Naive thymus-derived CD8-positive, alpha-beta T cell (primary cell): ENCODE measurements at regions not wholly inside any gene's neighbourhood (a gene's known extent, or its start where the extent isn't known, plus 50 kb on each side); places are given as distances from the start of the nearest gene placed in this dataset.
A peak's percentile ranks its signal among the peaks of the same experiment; 100 is the strongest.

ENCODE experiments used
- ATAC-seq, 2 donors: fragments of 150-1000 bp; cut with Tn5 transposase in 1 of 2; sonication (Bioruptor Pico), chemical (Tn5 transposase) in 1 of 2; 1 replicate in 1 of 2; 2 replicates in 1 of 2; pipeline ENCODE4 v1.10.0; 2021; ENCODE audit warnings: mild to moderate bottlenecking in 2 of 2, moderate library complexity in 2 of 2
- POLR2A ChIA-PET: fragments of 350-600 bp; sonication (Branson Sonifier 250); formaldehyde crosslinking; loops from one replicate; lab custom pipeline; 2021; ENCODE audit warnings: antibody characterized with exemption; lab: Charles Lee
- DNase-seq, 10 donors: peaks; one replicate each; pipeline versions ENCODE4 v3.0.0 to v3.0.0-alpha.2; 2020 to 2022
- H3K27ac Mint-ChIP-seq, 10 donors: one replicate each; pipeline ENCODE4 v1.8.0; 2020 to 2022; ENCODE audit warnings: mild to moderate bottlenecking in 10 of 10, mixed read lengths in 10 of 10, moderate library complexity in 4 of 10, inconsistent platforms in 1 of 10
- H3K27me3 Mint-ChIP-seq, 5 donors: one replicate each; pipeline ENCODE4 v1.8.0; 2021 to 2022; ENCODE audit warnings: mixed read lengths in 5 of 5
- H3K36me3 Mint-ChIP-seq, 3 donors: one replicate each; pipeline ENCODE4 v1.8.0; 2020 to 2022; ENCODE audit warnings: mixed read lengths in 3 of 3, mild to moderate bottlenecking in 2 of 3, inconsistent platforms in 1 of 3
- H3K4me1 Mint-ChIP-seq, 4 donors: one replicate each; pipeline ENCODE4 v1.8.0; 2021 to 2022; ENCODE audit warnings: mixed read lengths in 4 of 4
- H3K4me3 Mint-ChIP-seq, 10 donors: one replicate each; pipeline ENCODE4 v1.8.0; 2020 to 2022; ENCODE audit warnings: mild to moderate bottlenecking in 10 of 10, mixed read lengths in 10 of 10, moderate library complexity in 6 of 10, inconsistent platforms in 1 of 10
- H3K9me3 Mint-ChIP-seq, 9 donors: one replicate each; pipeline ENCODE4 v1.8.0; 2020 to 2022; ENCODE audit warnings: mixed read lengths in 9 of 9, mild to moderate bottlenecking in 3 of 9, inconsistent platforms in 1 of 9, moderate library complexity in 1 of 9

GRCh38 chr14:73787486-73788316, 63.9 kb upstream of the PTGR2 start:
- Mint-ChIP-seq H3K27me3 (no peaks in the 10 kb centered on the region), H3K27ac (peak overlapping the region; percentile 93 to 99 (median 99)), H3K36me3 (peaks cover 0 to 2% (median 0%) of the 10 kb centered on the region in 3 donors), H3K4me1 (peaks cover 34 to 60% (median 56%) of the 10 kb centered on the region in 4 donors), H3K4me3 (peak overlapping the region; percentile 91 to 99 (median 96)), H3K9me3 (no peaks in the 10 kb centered on the region)
- POLR2A ChIA-PET, result interaction anchor here (0.7 to 10.6 kb wide), 12 partner anchors 10 to 729 kb away, joined by 3 to 387 read pairs (median 4); partner anchors contain the start of genes PTGR2 and RBM25
- ATAC-seq (peak in 1 of 2 donors; percentile 3), DNase-seq (peak in 1 of 10 donors; percentile 29)

- no peaks in the 10 kb centered on the region for H3K9me3 Mint-ChIP-seq
- POLR2A ChIA-PET, result interaction anchor here (0.6 to 10.6 kb wide), 25 partner anchors 9 to 898 kb away, joined by 3 to 387 read pairs (median 4); partner anchors contain the start of genes PNMA1, PTGR2 and RIOX1
- no peaks in the 10 kb centered on the region for H3K27me3 Mint-ChIP-seq
Observed at GRCh38 chr14:73786636-73787485, 64.8 kb upstream of the PTGR2 start.

DNA sequence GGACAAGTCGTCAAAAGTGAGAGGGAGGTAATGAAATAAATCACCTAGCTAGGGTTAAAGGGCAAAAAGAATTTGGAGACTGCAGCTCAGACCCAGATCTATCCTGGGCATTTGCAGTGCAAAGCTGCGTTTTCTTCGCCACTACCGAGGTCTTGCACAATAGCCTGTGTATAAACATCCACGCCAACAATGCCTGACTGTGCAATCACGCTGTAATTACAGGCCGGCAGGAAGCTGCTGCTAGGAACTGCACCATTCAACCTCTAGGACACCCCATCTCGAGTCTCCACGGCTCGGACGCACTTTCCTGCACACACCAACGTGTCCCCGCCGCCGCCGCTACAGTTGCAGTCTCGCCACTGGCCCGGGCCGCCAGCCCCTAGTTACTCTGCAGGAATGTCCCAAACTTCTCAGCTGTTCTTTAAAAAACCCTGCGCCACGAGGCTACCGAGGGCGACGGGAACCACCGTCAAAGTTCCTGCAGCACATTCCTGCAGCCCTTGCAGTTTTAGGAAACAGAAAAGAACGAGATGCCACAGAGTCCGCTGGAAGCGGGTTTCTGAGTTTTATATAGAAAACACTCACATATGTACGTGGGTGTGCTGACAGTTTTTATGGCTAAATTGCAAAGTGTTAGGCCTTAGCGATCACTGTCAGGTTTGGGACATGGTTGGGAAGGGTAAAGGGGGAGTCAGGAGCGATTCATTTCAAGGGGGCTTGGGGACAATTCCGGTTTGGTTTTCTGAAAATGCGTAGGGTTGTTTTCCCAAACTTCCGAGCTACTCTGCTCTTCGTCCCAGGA, 65.6 kb upstream of the PTGR2 start:
- Mint-ChIP-seq H3K27me3 (no peaks in the 10 kb centered on the region), H3K4me3 (peak overlapping the region; percentile 94 to 98 (median 95)), H3K4me1 (peaks cover 34 to 69% (median 63%) of the 10 kb centered on the region in 4 donors), H3K27ac (peak overlapping the region; percentile 79 to 99 (median 96)), H3K9me3 (no peaks in the 10 kb centered on the region), H3K36me3 (peaks cover 0 to 7% (median 0%) of the 10 kb centered on the region in 3 donors)
- peak; percentile 37 to 80 (median 56) for DNase-seq
- POLR2A ChIA-PET, result interaction anchor here (0.7 to 10.6 kb wide), 20 partner anchors 9 to 295 kb away, joined by 3 to 387 read pairs (median 6); partner anchors contain the start of genes PNMA1, PTGR2 and RIOX1
- ATAC-seq, result peak; percentile 55 to 66

More at GRCh38 chr14:73786636-73787485, 64.8 kb upstream of the PTGR2 start:
- DNase-seq, result peak; percentile 36 to 82 (median 58)
- Mint-ChIP-seq H3K36me3 (peaks cover 0 to 4% (median 0%) of the 10 kb centered on the region in 3 donors), H3K4me3 (peak overlapping the region; percentile 94 to 99 (median 96)), H3K27ac (peak overlapping the region; percentile 93 to 99 (median 99)), H3K4me1 (peaks cover 34 to 65% (median 61%) of the 10 kb centered on the region in 4 donors)
- ATAC-seq, result peak; percentile 63 to 67

- POLR2A ChIA-PET, result interaction anchor here (0.6 to 10.6 kb wide), 16 partner anchors 9 to 294 kb away, joined by 3 to 387 read pairs (median 12); partner anchors contain the start of genes PNMA1, PTGR2 and RIOX1
- H3K4me1 Mint-ChIP-seq, result peaks cover 39 to 75% (median 70%) of the 10 kb centered on the region in 4 donors
- ATAC-seq (no peak), DNase-seq (no peak)
- H3K27me3 Mint-ChIP-seq, result no peaks in the 10 kb centered on the region
- H3K27ac Mint-ChIP-seq, result peak overlapping the region; percentile 79 to 99 (median 96)
- H3K36me3 Mint-ChIP-seq, result peaks cover 0 to 10% (median 0%) of the 10 kb centered on the region in 3 donors
- peak overlapping the region; percentile 94 to 98 (median 95) for H3K4me3 Mint-ChIP-seq
- H3K9me3 Mint-ChIP-seq, result no peaks in the 10 kb centered on the region
Observed at GRCh38 chr14:73785336-73785833, 66.2 kb upstream of the PTGR2 start.

GRCh38 chr14:73784988-73785313, 66.7 kb upstream of the PTGR2 start:
- DNase-seq, result no peak
- POLR2A ChIA-PET, result interaction anchor here (0.6 to 10.6 kb wide), 10 partner anchors 10 to 294 kb away, joined by 3 to 387 read pairs (median 12); partner anchors contain the start of genes PTGR2 and RIOX1
- Mint-ChIP-seq H3K36me3 (peaks cover 0 to 11% (median 0%) of the 10 kb centered on the region in 3 donors), H3K4me1 (peaks cover 42 to 76% (median 74%) of the 10 kb centered on the region in 4 donors), H3K27me3 (no peaks in the 10 kb centered on the region), H3K27ac (peak overlapping the region; percentile 79 to 99 (median 96)), H3K9me3 (no peaks in the 10 kb centered on the region), H3K4me3 (peak overlapping the region; percentile 94 to 98 (median 95))
- no peak for ATAC-seq

DNA sequence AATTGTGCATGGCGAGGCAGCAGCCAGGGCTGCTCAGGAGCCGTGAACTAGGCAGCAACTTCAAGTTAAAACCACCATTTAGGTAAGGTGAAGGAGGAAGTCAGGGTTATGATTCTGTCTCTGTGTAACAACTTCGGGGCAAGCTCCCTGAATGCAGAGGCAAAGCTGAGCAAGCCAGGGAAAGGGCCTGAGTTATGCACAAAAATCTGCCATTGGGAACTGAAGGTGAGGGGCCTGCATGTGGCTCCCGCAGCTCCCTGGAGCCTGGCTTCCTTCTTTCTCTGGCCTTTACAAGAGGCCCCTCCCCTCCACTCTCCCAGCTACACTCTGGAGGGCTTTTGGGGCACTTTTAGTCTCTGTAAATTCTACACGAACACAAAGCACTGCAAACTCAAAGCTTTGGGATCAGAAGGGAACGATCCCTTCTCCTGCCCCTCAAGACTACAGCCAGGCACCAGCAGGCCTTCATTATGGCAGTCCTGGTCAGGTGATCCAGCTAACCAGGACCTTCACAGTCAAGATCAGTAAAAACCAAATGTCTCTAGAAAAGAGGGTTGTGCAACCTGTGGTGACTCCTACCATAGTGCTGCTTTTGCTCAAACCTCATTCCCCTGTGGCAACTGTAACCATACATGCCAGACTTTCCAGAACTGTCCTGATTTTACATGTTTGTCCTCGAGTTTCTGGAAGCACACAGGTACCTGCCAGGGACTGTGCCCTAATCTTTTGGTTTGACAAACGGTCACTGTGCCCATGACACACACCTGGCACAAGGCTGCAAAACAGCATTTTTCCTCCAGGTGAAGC, 67.2 kb upstream of the PTGR2 start:
- peaks cover 42 to 73% (median 70%) of the 10 kb centered on the region in 4 donors for H3K4me1 Mint-ChIP-seq
- ATAC-seq (peak; percentile 13 to 19), DNase-seq (peak in 1 of 10 donors; percentile 40)
- POLR2A ChIA-PET, result interaction anchor here (0.7 to 10.6 kb wide), 9 partner anchors 8 to 57 kb away, joined by 3 to 387 read pairs (median 4); a partner anchor contains a TSS
- H3K4me3 Mint-ChIP-seq, result peak overlapping the region; percentile 84 to 97 (median 95)
- H3K27ac Mint-ChIP-seq, result peak overlapping the region; percentile 79 to 99 (median 96)
- no peaks in the 10 kb centered on the region for H3K9me3 Mint-ChIP-seq
- peaks cover 0 to 11% (median 0%) of the 10 kb centered on the region in 3 donors for H3K36me3 Mint-ChIP-seq
- H3K27me3 Mint-ChIP-seq, result no peaks in the 10 kb centered on the region

- peak overlapping the region in 9 of 10 donors; percentile 44 to 95 (median 94) for H3K4me3 Mint-ChIP-seq
- H3K4me1 Mint-ChIP-seq, result peaks cover 37 to 70% (median 67%) of the 10 kb centered on the region in 4 donors
- DNase-seq (no peak), ATAC-seq (no peak)
- POLR2A ChIA-PET, result interaction anchor here (1.0 to 10.6 kb wide), 4 partner anchors 9 to 41 kb away, joined by 3 to 387 read pairs (median 123); a partner anchor contains a TSS
- H3K36me3 Mint-ChIP-seq, result peaks cover 0 to 11% (median 0%) of the 10 kb centered on the region in 3 donors
- H3K27ac Mint-ChIP-seq, result peak overlapping the region; percentile 54 to 99 (median 96)
- H3K9me3 Mint-ChIP-seq, result no peaks in the 10 kb centered on the region
- H3K27me3 Mint-ChIP-seq, result no peaks in the 10 kb centered on the region
Observed at GRCh38 chr14:73783107-73783727, 68.4 kb upstream of the PTGR2 start.

DNA sequence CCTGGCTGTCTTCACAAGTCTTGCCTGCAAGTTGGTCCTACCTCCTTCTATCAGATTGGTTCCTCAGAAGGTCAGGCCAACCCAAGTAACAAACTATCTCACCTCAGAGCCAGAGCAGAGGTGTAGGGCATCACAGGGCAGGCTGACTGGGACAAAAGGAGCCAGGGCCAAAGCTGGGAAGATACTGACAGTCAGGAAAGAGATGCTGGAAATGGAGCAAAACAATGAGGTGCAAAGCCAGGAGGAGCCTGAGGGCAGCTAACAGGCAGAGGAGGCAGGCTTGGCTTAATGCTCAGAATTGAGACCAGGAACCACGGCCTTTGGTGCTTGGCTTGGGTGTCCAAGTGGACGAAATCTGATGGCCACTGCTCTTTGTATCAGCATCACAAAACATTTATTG, 68.4 kb upstream of the PNMA1 start:
- Mint-ChIP-seq H3K4me1 (peaks cover 34 to 70% (median 67%) of the 10 kb centered on the region in 4 donors), H3K4me3 (peak overlapping the region in 7 of 10 donors; percentile 46 to 95 (median 94)), H3K9me3 (no peaks in the 10 kb centered on the region), H3K27me3 (no peaks in the 10 kb centered on the region), H3K36me3 (peaks cover 0 to 11% (median 0%) of the 10 kb centered on the region in 3 donors), H3K27ac (peak overlapping the region in 9 of 10 donors; percentile 62 to 99 (median 95))
- ATAC-seq, result no peak
- DNase-seq, result no peak
- POLR2A ChIA-PET, result interaction anchor here (7.4 kb wide), 1 partner anchor 40 kb away, joined by 103 read pairs; no protein-coding TSS in a partner anchor

DNA sequence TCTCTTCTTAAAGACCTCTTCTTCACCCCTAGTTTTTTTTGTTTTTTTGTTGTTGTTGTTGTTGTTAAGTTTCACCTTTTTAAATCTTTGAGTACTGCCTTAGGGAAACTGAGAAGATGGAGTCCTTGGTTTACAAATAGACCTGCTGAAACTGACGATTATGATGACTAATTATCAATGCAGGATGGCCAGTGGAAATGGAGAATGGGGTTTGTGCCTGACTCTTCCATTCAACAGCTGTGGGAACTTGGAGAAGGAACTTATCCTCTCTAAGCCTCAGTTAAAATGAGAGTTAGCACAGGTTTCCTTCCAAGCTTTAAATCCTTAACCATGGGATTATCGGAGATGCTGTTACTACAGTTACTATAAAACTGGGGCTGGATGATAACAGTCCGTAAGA, 66.7 kb upstream of the PNMA1 start:
- no peak for DNase-seq

GRCh38 chr14:73780391-73780790, 66.2 kb upstream of the PNMA1 start:
- Mint-ChIP-seq H3K36me3 (peaks cover 0 to 11% (median 0%) of the 10 kb centered on the region in 3 donors), H3K4me3 (no peak overlapping the region), H3K9me3 (no peaks in the 10 kb centered on the region), H3K27ac (peak overlapping the region in 5 of 10 donors; percentile 27 to 77 (median 40)), H3K27me3 (no peaks in the 10 kb centered on the region), H3K4me1 (peaks cover 36 to 80% (median 71%) of the 10 kb centered on the region in 4 donors)
- DNase-seq (no peak), ATAC-seq (no peak)
- POLR2A ChIA-PET, result interaction anchor here (0.7 to 2.1 kb wide), 5 partner anchors 15 to 45 kb away, joined by 3 to 10 read pairs (median 4); a partner anchor contains a TSS

More for the DNA sequence above, 66.7 kb upstream of the PNMA1 start:
- H3K9me3 Mint-ChIP-seq, result no peaks in the 10 kb centered on the region
- peaks cover 0 to 11% (median 0%) of the 10 kb centered on the region in 3 donors for H3K36me3 Mint-ChIP-seq
- no peak overlapping the region for H3K27ac Mint-ChIP-seq
- no peaks in the 10 kb centered on the region for H3K27me3 Mint-ChIP-seq
- H3K4me3 Mint-ChIP-seq, result peak overlapping the region in 1 of 10 donors; percentile 6
- POLR2A ChIA-PET, result interaction anchor here (0.7 to 2.1 kb wide), 5 partner anchors 15 to 45 kb away, joined by 3 to 10 read pairs (median 4); a partner anchor contains a TSS
- ATAC-seq, result no peak
- peaks cover 37 to 79% (median 73%) of the 10 kb centered on the region in 4 donors for H3K4me1 Mint-ChIP-seq
